Ovary (tissue), 3 donors: ENCODE measurements at regions not wholly inside any gene's neighbourhood (a gene's known extent, or its start where the extent isn't known, plus 50 kb on each side); places are given as distances from the start of the nearest gene placed in this dataset.

ENCODE experiments used
- CTCF ChIP-seq, 3 donors: fragments of 450-650 bp in 2 of 3; fragments of 200-600 bp in 1 of 3; IDR thresholded peaks; one replicate each; pipeline versions ENCODE4 v1.5.1 to v1.8.0; 2016 to 2022; ENCODE audit warnings: antibody characterized with exemption in 3 of 3, mild to moderate bottlenecking in 1 of 3
- EP300 ChIP-seq: sonication (generic); formaldehyde crosslinking; IDR thresholded peaks from one replicate; pipeline ENCODE4 v1.6.1; 2017; ENCODE audit warnings: antibody characterized with exemption
- POLR2A ChIP-seq: fragments of 450-650 bp; IDR thresholded peaks from one replicate; pipeline ENCODE4 v1.6.1; 2017; ENCODE audit warnings: antibody characterized with exemption, mild to moderate bottlenecking, moderate library complexity
- donor health status: DM: no; HTN: no; CAD: no.

DNA sequence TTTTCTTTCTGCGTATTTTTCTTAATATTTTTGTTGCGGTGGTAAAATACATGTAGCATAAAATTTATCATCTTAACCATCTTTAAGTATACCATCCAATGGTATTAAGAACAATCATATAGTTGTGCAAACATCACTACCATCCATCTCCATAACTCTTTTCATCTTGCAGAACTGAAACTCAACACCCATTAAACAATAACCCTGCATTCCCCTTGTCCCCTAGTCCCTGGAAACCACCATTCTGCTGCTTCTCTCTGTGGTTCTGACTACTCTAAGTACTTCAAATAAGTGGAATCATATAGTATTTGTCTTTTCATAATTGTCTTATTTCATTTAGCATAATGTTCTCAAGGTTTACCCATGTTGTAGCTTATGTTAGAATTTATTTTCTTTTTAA, 67.3 kb upstream of the EOMES start:
- TF ChIP-seq POLR2A (no peak), CTCF (IDR thresholded peaks at IDR 0.05) (no peak), EP300 (no peak)
